OCI-LY1 (cell line): ENCODE measurements at regions not wholly inside any gene's neighbourhood (a gene's known extent, or its start where the extent isn't known, plus 50 kb on each side); places are given as distances from the start of the nearest gene placed in this dataset.

Experiments
- H2AFZ ChIP-seq: fragments of 200-600 bp; sonication (generic), shearing (Covaris generic); 2 replicates; pipeline ENCODE4 v1.6.0; 2014; ENCODE audit warnings: antibody characterized with exemption, mild to moderate bottlenecking, low read length
- H3F3A ChIP-seq: fragments of 200-600 bp; sonication (generic), shearing (Covaris generic); 2 replicates; pipeline ENCODE4 v1.6.0; 2014; ENCODE audit warnings: mild to moderate bottlenecking, antibody characterized with exemption, low read length, moderate library complexity; ENCODE audit not compliant: insufficient read depth
- H3K27ac ChIP-seq: fragments of 200-600 bp; sonication (generic); 2 replicates; pipeline ENCODE4 v1.5.1; 2014; ENCODE audit warnings: low read length, mixed run types, mild to moderate bottlenecking, low read depth; ENCODE audit not compliant: poor library complexity, severe bottlenecking
- H3K27me3 ChIP-seq: fragments of 200-600 bp; sonication (generic); 2 replicates; pipeline ENCODE4 v1.6.0; 2014; ENCODE audit warnings: antibody characterized with exemption, mild to moderate bottlenecking, low read length, moderate library complexity; ENCODE audit not compliant: insufficient read depth
- H3K36me3 ChIP-seq: fragments of 200-600 bp; sonication (generic); 2 replicates; pipeline ENCODE4 v1.6.1; 2014; ENCODE audit warnings: mild to moderate bottlenecking, antibody characterized with exemption, low read length, moderate library complexity, mixed read lengths; ENCODE audit not compliant: insufficient read depth
- H3K4me1 ChIP-seq: fragments of 200-600 bp; sonication (generic); 2 replicates; pipeline ENCODE4 v1.5.1; 2014; ENCODE audit warnings: mild to moderate bottlenecking, low read length, moderate library complexity; ENCODE audit not compliant: insufficient read depth, severe bottlenecking
- H3K4me2 ChIP-seq: fragments of 200-600 bp; sonication (generic), shearing (Covaris generic); 2 replicates; pipeline ENCODE4 v1.6.1; 2014; ENCODE audit warnings: low read length
- H3K4me3 ChIP-seq: fragments of 200-600 bp; sonication (generic); 2 replicates; pipeline ENCODE4 v1.5.1; 2014; ENCODE audit warnings: low read length, low read depth, mild to moderate bottlenecking, mixed read lengths; ENCODE audit not compliant: poor library complexity, severe bottlenecking
- H3K79me2 ChIP-seq: fragments of 200-600 bp; shearing (Covaris generic); 2 replicates; pipeline ENCODE4 v1.6.1; 2016; ENCODE audit warnings: mixed run types, low read length, mixed read lengths; ENCODE audit not compliant: insufficient read depth
- H3K9ac ChIP-seq: fragments of 200-600 bp; sonication (generic), shearing (Covaris generic); 2 replicates; pipeline ENCODE4 v1.6.1; 2014; ENCODE audit warnings: mild to moderate bottlenecking, low read length, mixed read lengths
- H3K9me2 ChIP-seq: fragments of 200-600 bp; sonication (generic), shearing (Covaris generic); 2 replicates; pipeline ENCODE4 v1.6.1; 2014; ENCODE audit warnings: low read depth, mild to moderate bottlenecking, low read length, mixed read lengths
- H3K9me3 ChIP-seq: fragments of 200-600 bp; shearing (Covaris generic); 2 replicates; pipeline ENCODE4 v1.6.1; 2014; ENCODE audit warnings: low read length, mixed read lengths
- H4K20me1 ChIP-seq: fragments of 200-600 bp; sonication (generic), shearing (Covaris generic); 2 replicates; pipeline ENCODE4 v1.6.0; 2016; ENCODE audit warnings: mild to moderate bottlenecking, low read length; ENCODE audit not compliant: insufficient read depth
- CTCF ChIP-seq: fragments of 200-600 bp; sonication (generic), shearing (Covaris generic); IDR thresholded peaks from 2 replicates; pipeline ENCODE4 v1.5.1; 2017; ENCODE audit warnings: mild to moderate bottlenecking, antibody characterized with exemption, low read length, moderate library complexity, mixed read lengths
- EZH2 ChIP-seq: fragments of 200-600 bp; sonication (generic), shearing (Covaris generic); IDR thresholded peaks from 2 replicates; pipeline ENCODE4 v1.8.0; 2017; ENCODE audit warnings: borderline replicate concordance, mixed run types, mild to moderate bottlenecking, antibody characterized with exemption, low read length, moderate library complexity, mixed read lengths

DNA sequence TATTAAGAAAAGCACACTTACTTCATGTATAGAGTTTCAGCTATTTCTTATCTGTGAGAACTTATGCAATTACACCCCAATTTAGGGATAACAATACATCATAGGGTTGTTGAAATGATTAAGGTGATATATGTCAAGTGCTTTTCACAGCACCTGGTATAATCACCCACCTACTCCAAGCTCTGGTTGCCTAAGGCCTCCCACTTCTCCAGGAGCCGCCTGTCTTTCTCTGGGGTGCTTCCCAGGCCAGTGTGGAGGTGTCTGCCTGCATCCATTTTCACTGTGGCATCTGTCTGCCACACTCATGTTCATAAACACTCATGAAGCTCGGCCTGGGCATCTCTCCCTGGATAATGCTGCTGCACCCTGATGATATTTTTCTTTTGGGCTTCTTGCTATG is 250.3 kb downstream of the STK31 start:
- Histone ChIP-seq H4K20me1 (no peaks in the 10 kb centered on the region), H2AFZ (no peak overlapping the region), H3K27ac (no peak overlapping the region), H3K4me2 (no peak overlapping the region), H3K9me3 (no peaks in the 10 kb centered on the region), H3K9me2 (no peaks in the 10 kb centered on the region), H3K4me3 (no peak overlapping the region), H3K4me1 (no peaks in the 10 kb centered on the region), H3K9ac (no peak overlapping the region), H3K36me3 (no peaks in the 10 kb centered on the region), H3K79me2 (no peaks in the 10 kb centered on the region), H3F3A (no peaks in the 10 kb centered on the region), H3K27me3 (no peaks in the 10 kb centered on the region)
- TF ChIP-seq EZH2 (no peak), CTCF (no peak)

GRCh38 chr7:23963461-23964165 is 253.6 kb downstream of the STK31 start:
- Histone ChIP-seq H4K20me1 (no peaks in the 10 kb centered on the region), H3K36me3 (no peaks in the 10 kb centered on the region), H3K4me1 (no peaks in the 10 kb centered on the region), H3F3A (no peaks in the 10 kb centered on the region), H3K4me3 (no peak overlapping the region), H3K9me3 (no peaks in the 10 kb centered on the region), H3K4me2 (no peak overlapping the region), H3K27me3 (no peaks in the 10 kb centered on the region), H3K79me2 (no peaks in the 10 kb centered on the region), H3K9me2 (no peaks in the 10 kb centered on the region), H3K27ac (no peak overlapping the region), H2AFZ (no peak overlapping the region), H3K9ac (no peak overlapping the region)
- TF ChIP-seq CTCF (no peak), EZH2 (no peak)

DNA sequence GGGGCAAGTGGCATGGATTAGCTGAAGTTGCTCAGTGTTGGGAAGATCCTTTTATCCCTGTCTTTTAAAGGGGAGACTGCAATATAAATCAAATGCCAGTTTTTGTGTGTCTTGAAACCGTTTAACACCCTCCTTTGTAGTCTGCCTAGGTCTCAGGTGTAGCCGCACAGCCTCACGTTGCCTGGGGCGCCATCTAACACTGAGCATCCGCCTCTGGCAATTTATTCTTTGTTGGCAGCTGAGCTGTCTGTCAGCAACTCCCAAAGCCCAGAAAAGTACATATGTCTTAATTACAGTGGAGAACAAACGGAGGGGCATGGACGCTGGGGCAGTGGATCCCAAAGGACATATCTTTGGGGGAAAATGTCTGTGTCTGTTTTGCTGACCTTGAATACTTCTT is 254.7 kb downstream of the STK31 start:
- no peak for TF ChIP-seq EZH2
- TF ChIP-seq CTCF = no peak
- Histone ChIP-seq H3K4me1 (no peaks in the 10 kb centered on the region), H3K9ac (no peak overlapping the region), H3K27me3 (no peaks in the 10 kb centered on the region), H4K20me1 (no peaks in the 10 kb centered on the region), H3K27ac (no peak overlapping the region), H3F3A (no peaks in the 10 kb centered on the region), H3K79me2 (no peaks in the 10 kb centered on the region), H2AFZ (no peak overlapping the region), H3K9me2 (no peaks in the 10 kb centered on the region), H3K9me3 (no peaks in the 10 kb centered on the region), H3K4me3 (no peak overlapping the region), H3K4me2 (no peak overlapping the region), H3K36me3 (no peaks in the 10 kb centered on the region)
